GM19099 (cell line): ENCODE measurements at regions not wholly inside any gene's neighbourhood (a gene's known extent, or its start where the extent isn't known, plus 50 kb on each side); places are given as distances from the start of the nearest gene placed in this dataset.

ENCODE experiments used
- POLR2A ChIP-seq: IDR thresholded peaks from 3 replicates; pipeline ENCODE4 v1.6.1; 2011; ENCODE audit warnings: low read depth; ENCODE audit not compliant: insufficient read length; ENCODE audit errors: extremely low read depth

GRCh38 chr13:39835253-39835652, 179.8 kb downstream of the COG6 start:
- TF ChIP-seq POLR2A, result no peak

- TF ChIP-seq POLR2A, result no peak
Measured at GRCh38 chr13:39836038-39836437, 180.6 kb downstream of the COG6 start.

GRCh38 chr13:39840201-39840600, 184.7 kb downstream of the COG6 start:
- no peak for TF ChIP-seq POLR2A

GRCh38 chr13:39847336-39847735, 191.9 kb downstream of the COG6 start:
- no peak for TF ChIP-seq POLR2A

- no peak for TF ChIP-seq POLR2A
Measured at GRCh38 chr13:39855236-39855635, 199.8 kb downstream of the COG6 start.

GRCh38 chr13:39856714-39857113, 201.3 kb downstream of the COG6 start:
- TF ChIP-seq POLR2A, result no peak

GRCh38 chr13:39858794-39859193, 203.3 kb downstream of the COG6 start:
- no peak for TF ChIP-seq POLR2A

GRCh38 chr13:39859898-39860297, 204.4 kb downstream of the COG6 start:
- no peak for TF ChIP-seq POLR2A

- no peak for TF ChIP-seq POLR2A
Measured at GRCh38 chr13:39862900-39863299, 207.4 kb downstream of the COG6 start.

GRCh38 chr13:39864221-39864620, 208.8 kb downstream of the COG6 start:
- TF ChIP-seq POLR2A, result no peak

GRCh38 chr13:39866722-39867121, 211.3 kb downstream of the COG6 start:
- no peak for TF ChIP-seq POLR2A

GRCh38 chr13:39867807-39868206, 212.3 kb downstream of the COG6 start:
- TF ChIP-seq POLR2A, result no peak

GRCh38 chr13:39870197-39870747, 214.8 kb downstream of the COG6 start:
- TF ChIP-seq POLR2A, result no peak

- TF ChIP-seq POLR2A, result no peak
Measured at GRCh38 chr13:39874331-39875053, 219.0 kb downstream of the COG6 start.

GRCh38 chr13:39875111-39875987, 219.9 kb downstream of the COG6 start:
- no peak for TF ChIP-seq POLR2A

- TF ChIP-seq POLR2A, result no peak
Measured at GRCh38 chr13:39876258-39876657, 220.8 kb downstream of the COG6 start.

GRCh38 chr13:39877134-39877533, 221.7 kb downstream of the COG6 start:
- TF ChIP-seq POLR2A, result no peak
